Suprapubic skin (tissue), 4 donors: ENCODE measurements at regions not wholly inside any gene's neighbourhood (a gene's known extent, or its start where the extent isn't known, plus 50 kb on each side); places are given as distances from the start of the nearest gene placed in this dataset.

ENCODE experiments used
- DNase-seq, 2 donors: peaks; one replicate each; pipeline ENCODE4 v3.0.0-alpha.2; 2019; ENCODE audit warnings: low spot score in 2 of 2
- H3K27ac ChIP-seq: fragments of 200-600 bp; sonication (generic); one replicate; pipeline ENCODE4 v1.5.1; 2019
- H3K27me3 ChIP-seq: fragments of 200-600 bp; sonication (generic); one replicate; pipeline ENCODE4 v1.5.1; 2019
- H3K36me3 ChIP-seq: fragments of 200-600 bp; sonication (generic); one replicate; pipeline ENCODE4 v1.5.1; 2019
- H3K4me1 ChIP-seq: fragments of 200-600 bp; sonication (generic); one replicate; pipeline ENCODE4 v1.5.1; 2019
- H3K4me3 ChIP-seq: fragments of 200-600 bp; sonication (generic); one replicate; pipeline ENCODE4 v1.5.1; 2019; ENCODE audit warnings: mild to moderate bottlenecking
- H3K9me3 ChIP-seq: fragments of 200-600 bp; sonication (generic); one replicate; pipeline ENCODE4 v1.5.1; 2019
- CTCF ChIP-seq, 2 donors: fragments of 200-600 bp in 1 of 2; fragments of 450-650 bp in 1 of 2; sonication (generic) in 1 of 2; IDR thresholded peaks; one replicate each; pipeline ENCODE4 v1.5.1; 2016 to 2019; ENCODE audit warnings: antibody characterized with exemption in 2 of 2, mild to moderate bottlenecking in 1 of 2, moderate library complexity in 1 of 2
- EP300 ChIP-seq: sonication (generic); formaldehyde crosslinking; IDR thresholded peaks from one replicate; pipeline ENCODE4 v1.6.1; 2017; ENCODE audit warnings: antibody characterized with exemption
- POLR2A ChIP-seq, 2 donors: fragments of 450-650 bp; IDR thresholded peaks; one replicate each; pipeline ENCODE4 v1.6.1; 2017; ENCODE audit warnings: antibody characterized with exemption in 2 of 2, mild to moderate bottlenecking in 2 of 2, moderate library complexity in 2 of 2
- POLR2AphosphoS5 ChIP-seq, 3 donors: sonication (generic); formaldehyde crosslinking; IDR thresholded peaks; one replicate each; pipeline ENCODE4 v1.6.1; 2017; ENCODE audit warnings: antibody characterized with exemption in 3 of 3
- WGBS: methylation state at CpG from one replicate; pipeline ENCODE4 v1.1.5; 2018; 5-methylcytosine and 5-hydroxymethylcytosine counted together

GRCh38 chr1:218069180-218069579 lies 215.9 kb upstream of the RRP15 start:
- 27% methylated on average over 2 of the region's 2 CpGs for WGBS
- TF ChIP-seq POLR2A (IDR thresholded peaks at IDR 0.05) (no peak), CTCF (IDR thresholded peaks at IDR 0.05) (no peak), EP300 (no peak), POLR2AphosphoS5 (IDR thresholded peaks at IDR 0.05) (no peak)
- Histone ChIP-seq H3K27ac (no peak overlapping the region), H3K36me3 (no peaks in the 10 kb centered on the region), H3K4me3 (no peak overlapping the region), H3K27me3 (no peaks in the 10 kb centered on the region), H3K9me3 (no peaks in the 10 kb centered on the region), H3K4me1 (no peaks in the 10 kb centered on the region)
- no peak for DNase-seq

- Histone ChIP-seq H3K27ac (no peak overlapping the region), H3K4me3 (no peak overlapping the region), H3K4me1 (no peaks in the 10 kb centered on the region), H3K9me3 (no peaks in the 10 kb centered on the region), H3K36me3 (no peaks in the 10 kb centered on the region), H3K27me3 (no peaks in the 10 kb centered on the region)
- TF ChIP-seq CTCF (IDR thresholded peaks at IDR 0.05) = no peak
- no peak for TF ChIP-seq EP300
- no peak for TF ChIP-seq POLR2A (IDR thresholded peaks at IDR 0.05)
- TF ChIP-seq POLR2AphosphoS5 (IDR thresholded peaks at IDR 0.05) = no peak
- no peak for DNase-seq
These were observed 212.0 kb upstream of the RRP15 start for GRCh38 chr1:218073062-218073461.

- H3K4me3 ChIP-seq = no peak overlapping the region
- no peak for DNase-seq
- H3K36me3 ChIP-seq = no peaks in the 10 kb centered on the region
- no peaks in the 10 kb centered on the region for H3K9me3 ChIP-seq
- no peak for TF ChIP-seq POLR2A (IDR thresholded peaks at IDR 0.05)
- H3K4me1 ChIP-seq = no peaks in the 10 kb centered on the region
- 66% methylated on average over 3 of the region's 3 CpGs for WGBS
- H3K27ac ChIP-seq = no peak overlapping the region
- no peaks in the 10 kb centered on the region for H3K27me3 ChIP-seq
These were observed 206.2 kb upstream of the RRP15 start for GRCh38 chr1:218078916-218079315.

- Histone ChIP-seq H3K36me3 (no peaks in the 10 kb centered on the region), H3K27ac (no peak overlapping the region), H3K4me3 (no peak overlapping the region), H3K27me3 (no peaks in the 10 kb centered on the region), H3K9me3 (no peaks in the 10 kb centered on the region), H3K4me1 (no peaks in the 10 kb centered on the region)
- no peak for TF ChIP-seq EP300
- no peak for TF ChIP-seq POLR2A (IDR thresholded peaks at IDR 0.05)
- TF ChIP-seq POLR2AphosphoS5 (IDR thresholded peaks at IDR 0.05) = no peak
- no peak for TF ChIP-seq CTCF (IDR thresholded peaks at IDR 0.05)
- WGBS = 55% methylated on average over 4 of the region's 4 CpGs
- no peak for DNase-seq
These were observed 205.7 kb upstream of the RRP15 start for GRCh38 chr1:218079347-218079746.

GRCh38 chr1:218079820-218080219 lies 205.3 kb upstream of the RRP15 start:
- TF ChIP-seq CTCF (IDR thresholded peaks at IDR 0.05) (no peak), EP300 (no peak), POLR2AphosphoS5 (IDR thresholded peaks at IDR 0.05) (no peak), POLR2A (IDR thresholded peaks at IDR 0.05) (no peak)
- H3K27me3 ChIP-seq = no peaks in the 10 kb centered on the region
- H3K4me3 ChIP-seq = no peak overlapping the region
- 86% methylated on average over 5 of the region's 5 CpGs for WGBS
- no peaks in the 10 kb centered on the region for H3K4me1 ChIP-seq
- no peaks in the 10 kb centered on the region for H3K9me3 ChIP-seq
- no peak overlapping the region for H3K27ac ChIP-seq
- H3K36me3 ChIP-seq = no peaks in the 10 kb centered on the region
- no peak for DNase-seq

- Histone ChIP-seq H3K4me1 (no peaks in the 10 kb centered on the region), H3K27ac (no peak overlapping the region), H3K27me3 (no peaks in the 10 kb centered on the region), H3K9me3 (no peaks in the 10 kb centered on the region), H3K36me3 (no peaks in the 10 kb centered on the region), H3K4me3 (no peak overlapping the region)
- DNase-seq = no peak
- no peak for TF ChIP-seq POLR2AphosphoS5 (IDR thresholded peaks at IDR 0.05)
- no peak for TF ChIP-seq POLR2A (IDR thresholded peaks at IDR 0.05)
- TF ChIP-seq CTCF (IDR thresholded peaks at IDR 0.05) = no peak
- TF ChIP-seq EP300 = no peak
- 67% methylated on average over 5 of the region's 5 CpGs for WGBS
These were observed 204.2 kb upstream of the RRP15 start for GRCh38 chr1:218080863-218081262.
